Stimulated activated CD4-positive, alpha-beta T cell treated with anti-CD3 and anti-CD28 coated beads, Interleukin-2, amount 100 ng/mL, for 48 hours (primary cell): ENCODE measurements at regions not wholly inside any gene's neighbourhood (a gene's known extent, or its start where the extent isn't known, plus 50 kb on each side); places are given as distances from the start of the nearest gene placed in this dataset.
"Not testable (repeated sequence)": the region's sequence is repeated elsewhere in the genome, so short reads cannot be mapped to it uniquely, and the experiment has no call there.

Experiments used
- DNase-seq, 2 donors: peaks; one replicate each; pipeline ENCODE4 v3.0.0-alpha.2; 2020

DNA sequence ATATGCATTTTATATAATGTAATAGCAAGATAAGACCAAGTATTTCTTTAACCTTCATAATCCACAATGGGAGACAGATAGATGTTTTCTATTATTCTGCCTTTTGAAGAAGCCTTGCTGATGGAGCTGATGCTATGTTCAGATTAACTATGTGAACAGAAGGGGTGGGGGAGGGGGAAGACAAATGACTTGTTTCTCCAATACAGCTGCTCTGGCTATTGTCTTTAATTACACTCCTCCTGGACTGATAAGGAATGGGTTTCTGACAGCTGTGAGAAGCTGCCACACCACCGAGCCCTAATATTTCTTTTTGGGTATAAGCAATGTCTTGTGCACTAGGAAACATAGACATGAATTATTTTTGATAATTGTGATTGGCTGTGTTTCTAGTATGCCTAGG lies 62.0 kb downstream of the CAVIN4 start:
- DNase-seq: no peak

DNA sequence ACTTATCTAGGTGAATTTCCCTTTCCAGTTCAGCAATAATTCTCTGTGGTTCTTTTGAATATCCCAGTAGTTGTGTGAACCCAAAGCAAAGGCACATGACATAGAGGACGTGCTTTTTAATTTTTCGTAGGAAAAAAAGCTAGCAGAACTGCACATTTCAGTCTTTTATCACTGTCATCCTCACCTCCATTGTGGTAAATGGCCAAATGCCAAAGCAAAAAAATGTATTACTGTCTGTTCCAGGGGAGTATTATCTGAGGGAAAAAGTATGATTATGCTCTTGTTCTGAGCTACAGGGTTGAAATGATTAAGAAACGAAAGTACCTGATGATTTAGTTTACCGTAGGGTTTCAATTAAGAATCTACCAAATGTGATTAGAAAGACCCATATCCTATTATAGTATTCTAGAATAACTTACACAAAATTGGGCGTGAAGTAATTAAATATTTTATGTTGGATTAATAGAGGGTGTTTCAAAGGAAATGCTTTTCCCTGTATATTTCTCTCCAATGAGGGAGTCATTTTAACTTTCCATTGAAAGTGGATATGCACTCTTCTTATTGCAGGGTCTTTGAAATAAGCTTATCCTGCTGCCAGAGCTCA lies 62.7 kb downstream of the CAVIN4 start:
- no peak for DNase-seq

DNA sequence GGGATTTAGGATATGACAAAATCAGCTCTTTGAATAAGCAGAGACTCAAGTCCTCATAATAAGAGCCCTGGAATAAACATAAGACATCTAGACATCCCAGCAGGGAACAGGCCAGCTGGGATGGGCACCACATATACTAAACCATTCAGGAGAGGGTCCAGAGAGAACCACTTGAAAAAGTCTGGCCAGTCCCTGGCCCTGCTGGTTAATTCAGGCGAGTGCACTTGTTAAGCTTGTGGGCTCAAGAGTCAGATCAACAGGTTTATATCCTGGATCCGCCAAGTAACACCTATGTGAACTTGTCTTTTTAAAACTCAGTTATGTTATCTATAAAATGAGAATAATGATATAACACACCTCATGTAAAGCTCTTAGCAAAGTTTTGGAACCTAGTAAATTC lies 63.3 kb downstream of the CAVIN4 start:
- no peak for DNase-seq

DNA sequence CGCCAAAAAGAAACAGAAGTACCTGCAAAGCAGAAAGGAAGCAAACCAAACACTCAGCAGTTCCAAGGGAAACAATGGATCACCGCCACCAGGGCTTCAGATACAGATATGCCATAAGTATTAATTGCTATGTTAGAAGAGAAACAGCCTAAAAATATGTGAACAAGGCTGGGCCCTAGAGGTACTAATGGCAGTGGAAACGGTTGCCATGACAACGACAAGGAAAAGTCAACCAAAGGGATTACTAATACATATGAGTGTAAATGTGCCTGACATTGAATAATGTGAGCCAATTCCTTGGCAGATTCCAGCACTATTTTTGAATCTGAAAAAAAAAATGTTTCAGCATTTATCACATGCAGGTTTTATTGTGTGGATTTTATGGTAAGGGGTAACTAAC lies 75.0 kb downstream of the CAVIN4 start:
- no peak for DNase-seq

DNA sequence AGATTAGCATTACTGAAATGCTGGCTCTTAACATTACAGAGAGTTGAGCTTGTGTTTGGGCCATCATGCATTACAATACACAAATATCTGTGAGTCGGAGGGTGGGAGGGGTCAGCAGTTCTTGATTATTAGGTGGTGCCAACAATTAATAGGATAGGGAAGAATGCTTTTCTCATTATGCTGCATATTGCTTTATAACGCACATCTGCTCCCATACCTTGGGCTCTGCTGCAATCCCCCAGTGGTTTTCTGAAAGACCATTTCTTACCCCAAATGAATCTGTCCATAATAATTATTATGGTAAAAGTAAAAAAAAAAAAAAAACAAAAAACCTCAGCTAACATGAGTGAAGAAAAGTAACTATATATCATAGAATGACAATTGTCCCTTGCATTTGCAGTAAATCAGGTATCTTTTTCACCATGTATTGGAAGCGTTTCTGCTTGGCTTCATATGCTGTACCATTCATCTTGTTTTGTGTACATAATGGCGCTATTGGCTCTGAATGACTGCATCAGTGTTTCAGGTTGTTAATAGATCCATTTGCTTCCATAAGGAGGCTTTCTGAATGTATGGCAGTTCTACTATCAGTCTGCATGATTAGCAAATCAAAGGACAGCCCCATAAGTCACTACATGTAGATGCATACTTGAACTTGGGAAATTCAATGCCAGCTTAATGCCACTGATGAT lies 75.9 kb downstream of the CAVIN4 start:
- DNase-seq: no peak

DNA sequence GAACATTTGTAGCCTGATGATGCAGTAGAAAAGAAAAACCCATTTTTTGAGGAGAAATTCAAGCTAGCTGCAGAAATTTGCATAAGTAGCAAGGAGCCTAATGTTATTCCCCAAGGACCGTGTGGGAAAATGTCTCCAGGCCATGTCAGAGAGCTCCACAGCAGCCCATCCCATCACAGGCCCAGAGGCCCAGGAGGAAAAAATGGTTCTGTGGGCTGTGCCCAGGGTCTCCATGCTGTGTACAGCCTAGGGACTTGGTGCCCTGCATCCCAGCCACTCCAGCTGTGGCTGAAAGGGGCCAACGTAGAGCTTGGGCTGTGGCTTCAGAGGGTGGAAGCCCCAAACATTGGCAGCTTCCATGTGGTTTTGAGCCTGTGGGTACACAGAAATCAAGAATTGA lies 79.0 kb downstream of the CAVIN4 start:
- not testable (repeated sequence) for DNase-seq

DNA sequence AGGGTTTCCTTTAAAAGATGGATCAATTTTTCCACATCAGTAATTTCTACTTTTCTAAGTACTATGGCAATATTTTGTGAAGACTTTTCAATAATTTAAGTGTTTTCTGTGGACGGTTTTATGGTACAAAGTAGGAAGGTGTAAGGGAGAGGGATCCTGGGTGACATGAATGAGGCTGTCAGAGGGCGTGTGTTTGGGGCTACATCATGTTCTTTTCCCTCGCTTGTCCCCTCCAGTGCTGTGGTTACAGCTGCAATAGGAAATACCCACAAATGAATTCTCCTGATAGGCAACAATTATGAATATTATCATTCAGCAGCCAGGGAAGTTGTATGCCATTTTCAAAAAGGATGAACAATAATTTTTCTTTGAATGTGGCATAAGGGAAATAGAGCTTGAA lies 83.8 kb downstream of the CAVIN4 start:
- DNase-seq: no peak

DNA sequence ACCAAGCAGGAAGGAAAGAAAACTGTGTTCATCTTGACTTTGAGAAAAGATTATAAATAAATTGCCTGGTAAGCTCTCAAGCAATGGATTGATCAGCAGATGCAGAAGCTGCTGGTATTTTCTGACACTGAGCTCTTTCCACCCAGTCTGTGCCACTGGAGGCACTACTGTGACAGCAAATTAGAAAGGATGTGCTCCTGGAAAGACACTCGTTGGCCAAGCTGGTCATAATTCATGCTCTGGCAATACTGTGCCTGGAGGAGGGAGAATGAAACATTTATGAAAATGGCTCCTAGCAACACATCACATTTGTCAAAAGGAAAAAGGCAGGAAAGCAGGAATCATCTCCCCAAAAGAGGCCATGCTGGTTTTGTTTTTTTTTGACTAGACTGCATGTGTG lies 84.2 kb downstream of the CAVIN4 start:
- no peak for DNase-seq

DNA sequence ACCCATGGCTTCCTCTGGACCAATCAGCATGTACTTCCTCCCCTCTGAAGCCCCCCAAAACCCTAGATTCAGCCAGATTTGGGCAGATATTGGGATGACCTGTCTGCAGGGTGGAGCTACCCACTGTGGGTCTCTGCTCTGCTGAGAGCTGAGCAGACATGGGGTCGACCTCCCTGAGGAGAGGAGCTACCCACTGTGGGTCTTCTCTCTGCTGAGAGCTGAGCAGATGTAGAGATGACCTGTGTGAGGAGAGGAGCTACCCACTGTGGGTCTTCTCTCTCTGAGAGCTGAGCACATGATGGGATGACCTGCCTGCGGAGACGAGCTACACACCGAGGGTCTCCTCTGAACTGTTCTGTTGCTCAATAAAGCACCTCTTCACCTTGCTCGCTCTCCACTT lies 89.6 kb downstream of the CAVIN4 start:
- no peak for DNase-seq

DNA sequence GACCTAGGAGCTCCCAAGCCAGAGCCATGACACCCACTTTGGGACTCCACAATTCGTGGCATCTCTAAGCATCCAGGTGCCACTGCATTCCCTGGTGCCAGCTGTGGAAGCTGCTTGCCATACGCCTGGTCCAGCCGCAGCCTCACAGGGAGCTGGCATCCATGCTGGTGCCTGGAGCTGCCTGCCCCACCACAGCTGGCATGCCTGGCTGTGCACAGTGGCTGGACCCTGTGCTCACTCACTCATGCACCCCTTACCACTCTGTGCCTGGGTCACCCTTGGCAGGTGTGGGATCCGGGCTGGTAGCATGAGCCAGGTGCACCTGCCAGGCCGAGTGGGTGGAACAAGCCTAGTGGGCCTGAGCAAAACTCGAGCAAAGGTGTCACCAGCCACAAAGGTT lies 90.1 kb downstream of the CAVIN4 start:
- no peak for DNase-seq

DNA sequence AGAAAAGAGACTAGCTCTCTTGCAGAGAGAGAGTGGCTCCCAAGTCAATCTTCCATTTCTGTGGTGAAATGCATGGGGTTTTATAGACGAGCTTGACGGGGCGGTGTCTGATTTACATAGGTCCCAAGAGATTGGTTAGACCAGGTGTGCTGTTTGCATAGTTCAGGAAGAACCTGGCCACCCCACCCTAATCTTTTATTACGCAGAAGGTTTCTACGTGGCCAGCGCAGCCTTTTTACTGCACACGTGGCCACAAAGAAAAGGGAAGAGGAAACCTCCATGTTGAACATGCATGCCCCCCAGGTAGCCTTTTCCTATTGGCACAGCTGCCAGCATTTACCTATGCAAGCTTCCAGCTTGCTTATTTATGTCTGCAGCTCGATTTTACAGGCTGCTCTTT lies 92.1 kb downstream of the CAVIN4 start:
- no peak for DNase-seq

DNA sequence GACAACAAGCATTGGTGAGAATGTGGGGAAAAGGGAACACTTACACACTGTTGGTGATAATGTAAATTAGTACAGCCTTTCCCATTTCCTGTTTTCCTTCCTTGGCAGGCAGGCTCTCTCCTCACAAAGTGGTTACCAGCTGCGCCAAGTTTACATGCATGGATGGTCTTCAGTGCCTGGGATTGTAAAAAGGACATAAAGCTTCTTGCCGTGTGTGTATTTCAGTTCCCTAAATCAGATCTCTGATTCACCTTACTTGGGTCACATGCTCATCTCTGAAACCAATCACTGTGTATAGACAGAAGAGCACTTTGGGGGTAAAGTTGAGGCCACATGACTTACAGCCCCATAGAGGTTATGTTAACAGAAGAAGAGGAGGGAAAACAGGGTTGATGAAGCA lies 92.8 kb downstream of the CAVIN4 start:
- no peak for DNase-seq

DNA sequence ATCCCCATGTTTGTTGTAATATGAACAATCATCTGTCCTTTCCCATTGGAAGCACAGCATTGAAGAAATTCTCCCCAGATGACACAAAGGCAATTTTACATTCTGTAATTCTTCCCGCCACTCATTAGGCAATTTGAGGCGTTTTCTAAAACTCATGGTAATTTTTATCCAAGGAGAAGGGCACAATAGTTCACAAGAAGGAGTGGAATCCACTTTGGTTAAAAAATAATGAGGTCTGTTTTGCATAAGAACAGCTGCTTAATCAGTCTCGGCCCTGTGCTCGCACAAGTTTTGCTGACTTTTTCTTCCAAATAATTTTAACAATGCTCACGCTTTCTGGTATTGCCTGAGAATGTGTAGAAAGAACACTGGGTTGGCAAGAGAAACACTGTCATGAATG lies 94.0 kb downstream of the CAVIN4 start:
- DNase-seq: no peak

DNA sequence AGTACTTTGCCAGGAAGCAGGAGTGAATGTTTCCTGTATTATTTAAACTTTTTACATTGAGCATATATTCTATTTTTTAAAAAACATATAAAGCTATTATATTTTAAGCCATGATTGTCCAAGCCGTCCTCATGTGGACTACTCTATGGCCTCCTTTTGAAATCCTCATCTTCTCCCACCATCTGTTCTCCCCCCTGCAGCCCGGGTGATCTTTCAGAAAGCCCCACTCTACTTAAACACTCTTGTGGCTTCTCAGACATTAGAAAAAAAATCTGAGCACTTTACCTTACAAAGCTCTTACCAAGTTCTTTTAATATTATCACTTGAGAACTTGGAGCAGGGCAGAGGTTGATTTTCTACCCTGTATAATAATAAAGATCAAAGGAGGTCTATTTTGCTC lies 95.4 kb downstream of the CAVIN4 start:
- no peak for DNase-seq

DNA sequence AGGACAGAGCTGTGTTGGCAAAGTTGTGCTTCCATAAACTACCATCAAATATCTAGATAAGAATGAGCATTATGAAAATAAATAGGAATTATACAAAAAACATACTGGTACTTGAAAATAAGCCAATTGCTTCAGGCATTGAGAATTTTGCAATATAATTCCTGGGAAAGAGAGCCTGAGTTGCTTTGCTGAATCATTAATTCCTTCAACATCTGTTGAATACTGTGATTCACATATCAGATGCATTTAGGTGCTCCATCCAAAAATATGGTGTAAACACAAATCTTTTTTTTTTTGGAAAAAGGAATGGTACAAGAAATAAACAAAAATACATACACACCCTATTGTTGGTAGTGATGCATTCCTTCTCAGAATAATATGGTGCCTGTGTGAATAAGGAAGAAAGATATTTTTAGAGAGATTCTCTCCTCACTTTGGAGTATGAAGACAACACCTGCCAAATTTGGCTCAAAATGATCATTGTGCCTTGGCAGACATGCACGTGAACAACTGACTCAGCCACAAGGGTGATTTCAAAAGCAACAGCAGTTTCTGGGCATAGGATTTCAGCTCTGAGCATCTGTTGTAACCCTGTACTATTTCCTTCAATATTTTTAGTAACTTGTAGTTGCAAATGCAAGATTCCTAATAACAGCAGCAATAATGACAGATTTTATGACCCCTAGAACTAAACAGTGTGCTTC lies 96.7 kb downstream of the CAVIN4 start:
- DNase-seq: no peak

DNA sequence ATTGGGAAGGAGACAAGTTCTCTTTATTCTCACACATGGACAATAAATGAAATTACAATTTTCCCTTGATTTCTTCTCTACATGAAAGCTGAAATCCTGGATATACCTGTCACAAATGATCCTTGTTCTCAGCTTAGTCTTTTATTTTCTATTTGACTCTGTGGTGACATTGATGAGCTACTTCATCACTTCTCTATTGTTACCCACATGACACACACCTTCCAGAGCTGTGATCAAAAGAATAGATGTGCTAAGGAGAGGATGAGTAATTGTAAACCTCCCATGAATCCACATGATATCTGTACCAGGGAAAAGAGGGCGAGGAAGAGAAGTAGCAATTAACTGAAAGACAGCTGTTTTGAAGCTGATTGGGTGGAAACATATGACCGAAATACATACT lies 102.0 kb downstream of the CAVIN4 start:
- DNase-seq: no peak

DNA sequence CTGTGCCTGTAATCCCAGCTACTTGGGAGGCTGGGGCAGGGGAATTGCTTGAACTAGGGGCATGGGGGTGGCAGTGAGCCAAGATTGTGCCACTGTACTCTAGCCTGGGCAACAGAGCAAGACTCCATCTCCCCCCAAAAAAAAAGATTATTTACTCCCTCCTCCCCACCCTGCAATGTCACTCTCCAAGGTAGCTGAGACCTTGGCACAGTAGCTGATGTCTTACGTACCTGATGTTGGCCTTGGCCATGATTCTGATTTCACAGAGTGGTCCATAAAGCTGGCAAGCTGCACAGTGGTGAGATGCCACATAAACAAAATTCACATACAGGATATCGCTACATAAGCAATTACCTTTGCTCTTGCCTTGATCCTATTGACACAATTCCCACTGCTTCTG lies 108.5 kb downstream of the CAVIN4 start:
- DNase-seq: no peak

DNA sequence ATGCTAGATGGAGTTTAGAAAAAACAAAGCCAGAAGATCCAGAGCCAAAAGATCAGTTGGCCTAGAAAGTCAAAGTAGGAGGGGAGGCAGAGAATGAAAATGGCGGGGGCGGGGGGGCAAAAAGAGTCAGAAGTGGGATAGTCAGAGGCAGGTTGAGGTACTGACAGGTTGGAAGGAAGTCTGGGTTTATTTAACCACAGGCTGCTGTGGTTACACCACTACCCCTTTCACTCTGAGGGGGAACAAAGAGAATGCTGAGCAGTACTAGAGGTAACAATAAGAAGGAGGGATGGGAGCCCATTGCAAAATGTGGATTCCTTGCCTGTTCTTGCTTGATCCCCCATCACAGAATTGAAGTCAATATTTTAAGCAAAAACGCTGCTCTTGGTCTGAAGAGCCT lies 111.8 kb downstream of the CAVIN4 start:
- no peak for DNase-seq

DNA sequence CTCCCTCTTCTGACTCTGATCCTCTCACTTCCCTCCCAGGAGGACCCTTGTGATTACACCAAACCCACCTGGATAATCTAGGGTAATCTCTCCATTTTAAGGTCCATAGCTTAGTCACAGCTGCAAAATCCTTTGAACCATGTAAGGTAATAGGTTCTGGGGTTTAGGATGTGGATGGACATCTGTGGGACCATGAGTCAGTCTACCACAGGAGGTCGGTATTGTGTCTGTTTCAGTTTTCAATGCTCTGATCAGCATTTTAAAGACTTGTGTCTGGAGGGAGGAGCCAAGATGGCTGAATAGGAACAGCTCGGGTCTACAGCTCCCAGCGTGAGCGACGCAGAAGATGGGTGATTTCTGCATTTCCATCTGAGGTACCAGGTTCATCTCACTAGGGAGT lies 112.6 kb downstream of the CAVIN4 start:
- no peak for DNase-seq

DNA sequence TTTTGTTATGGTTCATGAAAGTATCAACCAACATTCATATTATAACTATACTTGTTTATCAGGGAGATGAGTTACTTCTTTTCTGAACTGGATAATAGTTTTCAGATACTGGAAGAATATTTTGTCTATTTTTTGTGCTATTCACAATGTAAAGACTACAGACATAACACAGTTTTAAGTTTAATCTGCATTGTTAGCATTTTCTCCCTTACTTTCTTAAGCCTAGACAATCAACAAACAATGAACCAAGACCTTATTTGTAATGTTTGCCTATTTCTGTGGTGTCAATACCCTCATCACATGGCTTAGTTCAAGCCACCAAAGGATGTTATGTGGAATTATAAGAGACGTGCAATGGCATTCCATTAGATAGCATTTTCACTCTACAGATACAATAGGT lies 119.5 kb downstream of the CAVIN4 start:
- no peak for DNase-seq

DNA sequence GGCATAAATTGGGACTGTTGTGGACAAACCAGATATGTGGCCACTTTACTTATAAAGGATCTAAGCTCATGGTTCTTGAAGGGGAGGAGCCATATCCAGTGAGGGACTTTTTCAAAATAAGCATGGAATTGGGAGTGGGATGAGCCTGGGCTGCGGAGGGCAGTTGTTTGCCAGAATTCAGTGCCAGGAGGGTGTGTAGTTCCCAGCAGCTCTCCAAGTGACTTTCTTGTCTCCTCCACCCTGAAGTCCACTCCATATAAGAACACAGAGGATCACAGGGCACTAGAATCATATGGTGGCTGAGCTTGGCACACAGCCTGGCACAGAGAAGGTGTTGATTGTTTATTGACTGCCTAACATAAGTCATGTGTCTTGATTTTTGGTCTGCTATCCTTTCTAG lies 121.1 kb downstream of the CAVIN4 start:
- DNase-seq: no peak

DNA sequence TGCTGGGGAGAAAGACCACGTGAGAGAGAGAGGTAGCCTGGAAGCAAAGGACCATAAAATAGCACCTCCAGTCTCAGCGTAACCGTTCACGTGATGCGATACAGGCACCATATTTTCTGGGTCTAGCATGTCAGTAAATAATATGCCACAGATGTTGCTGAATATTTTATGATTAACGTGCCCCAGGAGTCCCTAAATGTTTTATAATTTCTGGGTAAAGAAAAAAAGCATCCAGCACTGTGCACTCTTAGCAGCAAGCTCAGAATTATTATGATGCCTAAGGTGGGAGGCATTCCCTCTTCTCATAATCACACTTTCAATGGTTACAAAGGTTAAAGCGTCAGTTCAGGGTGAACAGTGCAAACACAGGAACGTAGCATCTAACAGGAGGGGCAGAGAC lies 121.8 kb downstream of the CAVIN4 start:
- no peak for DNase-seq

DNA sequence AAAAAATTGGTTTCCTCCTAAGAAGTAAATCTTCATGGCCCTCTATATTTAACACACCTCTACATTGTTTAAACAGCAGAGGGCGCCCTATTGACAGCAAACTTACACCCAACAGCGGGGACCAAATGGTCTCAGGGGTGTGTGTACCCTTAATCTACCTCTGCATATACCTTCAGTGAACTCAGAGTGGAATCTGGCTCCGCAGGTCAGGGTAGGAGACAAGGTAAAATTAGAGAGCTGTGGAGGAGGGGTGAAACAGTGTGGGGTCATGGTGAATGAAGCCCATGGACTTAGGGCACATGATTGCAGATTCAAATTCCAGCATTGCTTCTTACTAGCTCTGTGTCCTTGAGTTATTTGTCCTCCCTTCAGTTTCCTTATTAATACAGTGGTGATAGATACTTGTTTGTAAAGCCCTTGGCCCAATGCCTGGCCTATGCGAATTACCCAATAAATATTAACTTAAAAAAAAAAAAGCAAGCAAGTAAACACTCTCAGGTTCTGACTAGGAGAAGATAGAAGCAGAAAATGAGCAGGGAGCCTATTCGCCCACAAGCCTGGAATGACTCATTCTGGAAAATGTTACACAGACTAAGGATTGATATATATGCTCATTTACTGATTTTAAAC lies 122.9 kb downstream of the CAVIN4 start:
- DNase-seq: no peak
